Heart left ventricle (tissue), 16 donors: ENCODE measurements at regions not wholly inside any gene's neighbourhood (a gene's known extent, or its start where the extent isn't known, plus 50 kb on each side); places are given as distances from the start of the nearest gene placed in this dataset.

Source experiments
- ATAC-seq, 4 donors: fragments of 200-7000 bp; cut with Tn5 transposase; one replicate each; pipeline ENCODE4 v1.9.1; 2020 to 2022; ENCODE audit warnings: moderate library complexity in 4 of 4, mild to moderate bottlenecking in 3 of 4, moderate number of reproducible peaks in 1 of 4
- DNase-seq, 5 donors: peaks; one replicate each; pipeline ENCODE4 v3.0.0-alpha.2; 2020
- H3K27ac ChIP-seq, 12 donors: fragments of 200-600 bp; sonication (generic) in 4 of 12; one replicate each; pipeline versions ENCODE4 v1.5.0 to v1.8.0; 2016 to 2022; ENCODE audit warnings: mild to moderate bottlenecking in 2 of 12
- H3K27me3 ChIP-seq, 9 donors: fragments of 200-600 bp; sonication (generic) in 2 of 9; one replicate each; pipeline versions ENCODE4 v1.5.1 to v1.8.0; 2016 to 2022; ENCODE audit warnings: mild to moderate bottlenecking in 3 of 9
- H3K36me3 ChIP-seq, 9 donors: fragments of 200-600 bp; sonication (generic) in 2 of 9; one replicate each; pipeline versions ENCODE4 v1.5.0 to v1.8.0; 2018 to 2022; ENCODE audit warnings: mild to moderate bottlenecking in 2 of 9
- H3K4me1 ChIP-seq, 12 donors: fragments of 200-600 bp; sonication (generic) in 4 of 12; one replicate each; pipeline versions ENCODE4 v1.5.0 to v1.8.0; 2016 to 2022; ENCODE audit warnings: mild to moderate bottlenecking in 3 of 12
- H3K4me3 ChIP-seq, 12 donors: fragments of 200-600 bp; sonication (generic) in 4 of 12; one replicate each; pipeline versions ENCODE4 v1.5.0 to v1.8.0; 2017 to 2022; ENCODE audit warnings: mild to moderate bottlenecking in 9 of 12, moderate library complexity in 4 of 12
- H3K9me3 ChIP-seq, 12 donors: fragments of 200-600 bp; sonication (generic) in 4 of 12; one replicate each; pipeline versions ENCODE4 v1.5.0 to v1.8.0; 2016 to 2022; ENCODE audit warnings: mild to moderate bottlenecking in 1 of 12
- CTCF ChIP-seq, 12 donors: fragments of 200-600 bp; sonication (generic) in 4 of 12; IDR thresholded peaks; one replicate each; pipeline versions ENCODE4 v1.5.0 to v1.8.0; 2018 to 2022; ENCODE audit warnings: antibody characterized with exemption in 12 of 12, mild to moderate bottlenecking in 5 of 12
- POLR2A ChIP-seq, 2 donors: fragments of 450-650 bp; IDR thresholded peaks; one replicate each; pipeline ENCODE4 v1.6.1; 2017; ENCODE audit warnings: antibody characterized with exemption in 2 of 2, mild to moderate bottlenecking in 2 of 2, moderate library complexity in 2 of 2
- WGBS, 4 donors: extraction: QIAGEN DNeasy Blood & Tissue Kit in 2 of 4; methylation state at CpG; one replicate each; pipeline versions ENCODE4 v1.1.5 to v1.1.7; 2013 to 2018; 5-methylcytosine and 5-hydroxymethylcytosine counted together
- intact Hi-C, 10 donors: fragments of 100-400 bp; cut with DNase I; formaldehyde crosslinking; loops; one replicate each; pipeline versions ENCODE4 v1.11.1 to v1.14.2; 2022
- donor health status: ischemic (EF 13 %, LVEDD 7.1; RV severe dilation, severe dysfunction).
- donor health status: healthy with polysubstance abuse.
- donor health status: DM: no; HTN: yes; CAD: no.
- donor health status: DM: no; HTN: no; CAD: no.
- donor health status: ischemic (EF 25% LVEDD 6.9; RV normal size, moderate dysfunction).
- donor health status: ischemic (EF 25% LVEDD 5.7; RV mildly dilated, moderate dysfunction).
- donor health status: healthy.
- donor health status: DM: yes; HTN: yes; CAD: no.
- donor health status: ischemic (EF 35%, LVEDD 5.7; RV mildly dilated, moderate dysfunction).
- donor health status: nonischemic (EF 11% LVEDD 7.7; RV severe dilation, severe dysfunction).
- donor health status: DM: yes; HTN: yes; CAD: no.
- donor health status: PGD.
- donor health status: ischemic (EF 29% LVEDD 5.4; RV normal size, mild dysfunction).
- donor health status: nonischemic (EF 23%, LVEDD 6.1; RV moderate dilation, normal function).

GRCh38 chr9:23081377-23081776 lies 634.8 kb downstream of the DMRTA1 start:
- no peak overlapping the region for H3K27ac ChIP-seq
- no peak overlapping the region for H3K4me3 ChIP-seq
- H3K36me3 ChIP-seq, result no peaks in the 10 kb centered on the region
- H3K9me3 ChIP-seq, result no peaks in the 10 kb centered on the region
- TF ChIP-seq POLR2A (IDR thresholded peaks at IDR 0.05) (no peak), CTCF (IDR thresholded peaks at IDR 0.05) (no peak)
- H3K27me3 ChIP-seq, result no peaks in the 10 kb centered on the region
- no peak for DNase-seq
- H3K4me1 ChIP-seq, result no peaks in the 10 kb centered on the region
- intact Hi-C loops, result no loop called here
- ATAC-seq, result no peak
- 72 to 81% (median 78%) methylated on average over 5 of the region's 5 CpGs for WGBS, 4 donors

- DNase-seq (no peak), ATAC-seq (no peak)
- H3K4me1 ChIP-seq, result no peaks in the 10 kb centered on the region
- no peaks in the 10 kb centered on the region for H3K36me3 ChIP-seq
- H3K9me3 ChIP-seq, result peaks cover 0 to 10% (median 0%) of the 10 kb centered on the region in 12 donors
- no peak for TF ChIP-seq POLR2A (IDR thresholded peaks at IDR 0.05)
- no peak for TF ChIP-seq CTCF (IDR thresholded peaks at IDR 0.05)
- H3K27me3 ChIP-seq, result no peaks in the 10 kb centered on the region
- H3K27ac ChIP-seq, result no peak overlapping the region
- H3K4me3 ChIP-seq, result no peak overlapping the region
- 75 to 83% (median 78%) methylated on average over 3 to 5 of the region's 5 CpGs for WGBS, 4 donors
- intact Hi-C loops, result no loop called here
Observed at GRCh38 chr9:23088932-23089364, 642.3 kb downstream of the DMRTA1 start.

GRCh38 chr9:23117616-23118015 lies 671.0 kb downstream of the DMRTA1 start:
- no peak for ATAC-seq
- Histone ChIP-seq H3K4me3 (no peak overlapping the region), H3K27me3 (no peaks in the 10 kb centered on the region), H3K9me3 (no peaks in the 10 kb centered on the region), H3K27ac (no peak overlapping the region), H3K36me3 (no peaks in the 10 kb centered on the region), H3K4me1 (no peaks in the 10 kb centered on the region)
- 25 to 29% (median 28%) methylated on average over 2 of the region's 2 CpGs for WGBS, 4 donors
- TF ChIP-seq CTCF (IDR thresholded peaks at IDR 0.05) (no peak), POLR2A (IDR thresholded peaks at IDR 0.05) (no peak)
- DNase-seq, result no peak
- intact Hi-C loops, result no loop called here

GRCh38 chr9:23120630-23121029 lies 674.0 kb downstream of the DMRTA1 start:
- ATAC-seq, result no peak
- H3K27ac ChIP-seq, result no peak overlapping the region
- no peaks in the 10 kb centered on the region for H3K27me3 ChIP-seq
- no peak for DNase-seq
- no peaks in the 10 kb centered on the region for H3K4me1 ChIP-seq
- H3K4me3 ChIP-seq, result no peak overlapping the region
- WGBS, 4 donors, result 54 to 74% (median 64%) methylated on average over 3 of the region's 3 CpGs
- intact Hi-C loops, result loop anchor here in 6 of 10 donors (5.0 to 10.0 kb wide), 5 partner anchors 364 to 767 kb away; no protein-coding TSS in a partner anchor
- H3K9me3 ChIP-seq, result no peaks in the 10 kb centered on the region
- no peak for TF ChIP-seq POLR2A (IDR thresholded peaks at IDR 0.05)
- no peak for TF ChIP-seq CTCF (IDR thresholded peaks at IDR 0.05)
- H3K36me3 ChIP-seq, result no peaks in the 10 kb centered on the region
